Body of pancreas (tissue), 4 donors: ENCODE measurements at regions not wholly inside any gene's neighbourhood (a gene's known extent, or its start where the extent isn't known, plus 50 kb on each side); places are given as distances from the start of the nearest gene placed in this dataset.

Source experiments
- POLR2A ChIP-seq, 3 donors: fragments of 450-650 bp; IDR thresholded peaks; one replicate each; pipeline ENCODE4 v1.6.1; 2016; ENCODE audit warnings: antibody characterized with exemption in 3 of 3, mild to moderate bottlenecking in 2 of 3
- TF ChIP-seq, protein P1 (sequence below), 7 experiments: fragments of 450-650 bp in 4 of 7; fragments of 200-600 bp in 3 of 7; sonication (generic) in 3 of 7; IDR thresholded peaks; one replicate each; pipeline ENCODE4 v1.5.1; 2016 to 2019; ENCODE audit warnings: antibody characterized with exemption in 7 of 7

DNA sequence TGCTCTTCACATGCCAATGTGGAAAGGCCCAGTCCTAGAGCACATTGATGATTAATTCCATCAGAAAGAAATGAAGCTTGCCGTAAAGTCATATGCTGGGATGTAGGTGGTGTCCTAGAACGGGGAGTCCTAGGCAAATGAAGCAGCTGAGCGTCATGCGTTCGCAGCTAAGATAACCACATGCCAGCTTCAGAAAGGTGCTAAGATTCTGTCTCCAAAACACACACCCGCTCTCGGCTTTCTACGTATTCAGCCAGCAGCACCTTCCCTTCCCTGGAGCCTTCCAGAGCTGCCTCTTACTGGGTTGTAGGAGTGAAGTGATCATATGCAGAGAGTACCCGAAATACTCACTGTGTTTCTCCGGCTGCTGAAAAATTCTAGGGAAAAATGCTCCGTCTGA is 421.6 kb upstream of the ID2 start:
- TF ChIP-seq, protein P1, sequence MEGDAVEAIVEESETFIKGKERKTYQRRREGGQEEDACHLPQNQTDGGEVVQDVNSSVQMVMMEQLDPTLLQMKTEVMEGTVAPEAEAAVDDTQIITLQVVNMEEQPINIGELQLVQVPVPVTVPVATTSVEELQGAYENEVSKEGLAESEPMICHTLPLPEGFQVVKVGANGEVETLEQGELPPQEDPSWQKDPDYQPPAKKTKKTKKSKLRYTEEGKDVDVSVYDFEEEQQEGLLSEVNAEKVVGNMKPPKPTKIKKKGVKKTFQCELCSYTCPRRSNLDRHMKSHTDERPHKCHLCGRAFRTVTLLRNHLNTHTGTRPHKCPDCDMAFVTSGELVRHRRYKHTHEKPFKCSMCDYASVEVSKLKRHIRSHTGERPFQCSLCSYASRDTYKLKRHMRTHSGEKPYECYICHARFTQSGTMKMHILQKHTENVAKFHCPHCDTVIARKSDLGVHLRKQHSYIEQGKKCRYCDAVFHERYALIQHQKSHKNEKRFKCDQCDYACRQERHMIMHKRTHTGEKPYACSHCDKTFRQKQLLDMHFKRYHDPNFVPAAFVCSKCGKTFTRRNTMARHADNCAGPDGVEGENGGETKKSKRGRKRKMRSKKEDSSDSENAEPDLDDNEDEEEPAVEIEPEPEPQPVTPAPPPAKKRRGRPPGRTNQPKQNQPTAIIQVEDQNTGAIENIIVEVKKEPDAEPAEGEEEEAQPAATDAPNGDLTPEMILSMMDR (IDR thresholded peaks at IDR 0.05): no peak
- TF ChIP-seq POLR2A (IDR thresholded peaks at IDR 0.05): no peak
